ENCODE measurements at regions not wholly inside any gene's neighbourhood (a gene's known extent, or its start where the extent isn't known, plus 50 kb on each side); places are given as distances from the start of the nearest gene placed in this dataset.

- no peak for TF ChIP-seq POLR2A (IDR thresholded peaks at IDR 0.05)
- TF ChIP-seq CTCF (IDR thresholded peaks at IDR 0.05 in 8 of 11, conservative IDR thresholded peaks at IDR 0.05 in 3 of 11) = no peak
- no peak for TF ChIP-seq POLR2AphosphoS5 (IDR thresholded peaks at IDR 0.05)
These were observed 187.9 kb upstream of the ECI2 start for GRCh38 chr6:4323322-4323721.

Data from spleen (tissue), 7 donors.